Body of pancreas (tissue), 4 donors: ENCODE measurements at regions not wholly inside any gene's neighbourhood (a gene's known extent, or its start where the extent isn't known, plus 50 kb on each side); places are given as distances from the start of the nearest gene placed in this dataset.

Experiments used
- ATAC-seq: fragments of 150-250 bp; one replicate; pipeline ENCODE4 v1.9.1; 2016
- DNase-seq, 4 donors: peaks; one replicate each; pipeline ENCODE4 v3.0.0-alpha.2; 2019
- H3K27ac ChIP-seq, 4 donors: fragments of 200-600 bp; sonication (generic); 1 replicate in 3 of 4; 2 replicates in 1 of 4; pipeline versions ENCODE4 v1.5.1 to v1.6.1; 2016 to 2019; ENCODE audit warnings: mild to moderate bottlenecking in 1 of 4, mixed read lengths in 1 of 4, moderate library complexity in 1 of 4
- H3K27me3 ChIP-seq, 2 donors: fragments of 200-600 bp; sonication (generic); one replicate each; pipeline ENCODE4 v1.6.0; 2016; ENCODE audit warnings: mild to moderate bottlenecking in 1 of 2
- H3K36me3 ChIP-seq, 2 donors: fragments of 200-600 bp; sonication (generic); replicated peaks in 1 of 2; 2 replicates each; pipeline ENCODE4 v1.5.1; 2016; ENCODE audit warnings: low read depth in 2 of 2; ENCODE audit not compliant: insufficient read depth in 1 of 2
- H3K4me1 ChIP-seq: fragments of 200-600 bp; sonication (generic); one replicate; pipeline ENCODE4 v1.6.0; 2016
- H3K4me3 ChIP-seq, 2 donors: fragments of 200-600 bp; sonication (generic); 1 replicate in 1 of 2; 2 replicates in 1 of 2; pipeline ENCODE4 v1.5.1; 2016 to 2019
- H3K9me3 ChIP-seq, 3 donors: fragments of 200-600 bp; sonication (generic); 1 replicate in 2 of 3; 2 replicates in 1 of 3; pipeline ENCODE4 v1.5.1; 2016
- POLR2A ChIP-seq, 3 donors: fragments of 450-650 bp; IDR thresholded peaks; one replicate each; pipeline ENCODE4 v1.6.1; 2016; ENCODE audit warnings: antibody characterized with exemption in 3 of 3, mild to moderate bottlenecking in 2 of 3
- WGBS, 2 donors: methylation state at CpG; one replicate each; pipeline ENCODE4 v1.1.5; 2017; 5-methylcytosine and 5-hydroxymethylcytosine counted together
- intact Hi-C: fragments of 100-400 bp; cut with DNase I; formaldehyde crosslinking; loops from one replicate; pipeline ENCODE4 v1.15.1; 2023
- TF ChIP-seq, protein P1 (sequence below), 7 experiments: fragments of 450-650 bp in 4 of 7; fragments of 200-600 bp in 3 of 7; sonication (generic) in 3 of 7; IDR thresholded peaks; one replicate each; pipeline ENCODE4 v1.5.1; 2016 to 2019; ENCODE audit warnings: antibody characterized with exemption in 7 of 7

DNA sequence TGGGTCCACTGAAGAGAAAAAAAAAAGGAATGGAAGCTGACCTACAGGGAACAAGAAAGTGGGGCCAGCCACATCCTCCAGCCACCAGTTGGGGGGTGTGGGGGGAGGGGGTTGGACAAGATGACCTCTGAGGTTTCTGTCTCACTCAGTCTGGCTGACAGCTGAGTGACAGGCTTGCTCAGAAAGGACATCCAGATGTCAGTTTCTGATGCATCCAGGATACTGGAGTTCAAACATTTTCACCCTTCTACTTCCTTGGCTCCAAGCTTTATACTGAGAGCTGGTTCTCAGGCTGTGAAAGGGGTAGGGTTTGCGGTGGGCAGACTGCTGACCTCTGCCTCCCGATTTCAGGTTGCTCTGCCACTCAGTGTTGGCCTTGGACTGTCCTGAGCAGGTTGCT is 2178.3 kb downstream of the TP53TG3F start:
- WGBS, 2 donors, result 32 to 36% methylated on average over 2 of the region's 2 CpGs
- DNase-seq (no peak), ATAC-seq (no peak)
- H3K9me3 ChIP-seq, result no peaks in the 10 kb centered on the region
- no peak overlapping the region for H3K27ac ChIP-seq
- H3K4me3 ChIP-seq, result no peak overlapping the region
- H3K36me3 ChIP-seq, result no peaks in the 10 kb centered on the region
- H3K4me1 ChIP-seq, result no peaks in the 10 kb centered on the region
- TF ChIP-seq, protein P1, sequence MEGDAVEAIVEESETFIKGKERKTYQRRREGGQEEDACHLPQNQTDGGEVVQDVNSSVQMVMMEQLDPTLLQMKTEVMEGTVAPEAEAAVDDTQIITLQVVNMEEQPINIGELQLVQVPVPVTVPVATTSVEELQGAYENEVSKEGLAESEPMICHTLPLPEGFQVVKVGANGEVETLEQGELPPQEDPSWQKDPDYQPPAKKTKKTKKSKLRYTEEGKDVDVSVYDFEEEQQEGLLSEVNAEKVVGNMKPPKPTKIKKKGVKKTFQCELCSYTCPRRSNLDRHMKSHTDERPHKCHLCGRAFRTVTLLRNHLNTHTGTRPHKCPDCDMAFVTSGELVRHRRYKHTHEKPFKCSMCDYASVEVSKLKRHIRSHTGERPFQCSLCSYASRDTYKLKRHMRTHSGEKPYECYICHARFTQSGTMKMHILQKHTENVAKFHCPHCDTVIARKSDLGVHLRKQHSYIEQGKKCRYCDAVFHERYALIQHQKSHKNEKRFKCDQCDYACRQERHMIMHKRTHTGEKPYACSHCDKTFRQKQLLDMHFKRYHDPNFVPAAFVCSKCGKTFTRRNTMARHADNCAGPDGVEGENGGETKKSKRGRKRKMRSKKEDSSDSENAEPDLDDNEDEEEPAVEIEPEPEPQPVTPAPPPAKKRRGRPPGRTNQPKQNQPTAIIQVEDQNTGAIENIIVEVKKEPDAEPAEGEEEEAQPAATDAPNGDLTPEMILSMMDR (IDR thresholded peaks at IDR 0.05), result no peak
- H3K27me3 ChIP-seq, result no peaks in the 10 kb centered on the region
- intact Hi-C loops, result no loop called here

DNA sequence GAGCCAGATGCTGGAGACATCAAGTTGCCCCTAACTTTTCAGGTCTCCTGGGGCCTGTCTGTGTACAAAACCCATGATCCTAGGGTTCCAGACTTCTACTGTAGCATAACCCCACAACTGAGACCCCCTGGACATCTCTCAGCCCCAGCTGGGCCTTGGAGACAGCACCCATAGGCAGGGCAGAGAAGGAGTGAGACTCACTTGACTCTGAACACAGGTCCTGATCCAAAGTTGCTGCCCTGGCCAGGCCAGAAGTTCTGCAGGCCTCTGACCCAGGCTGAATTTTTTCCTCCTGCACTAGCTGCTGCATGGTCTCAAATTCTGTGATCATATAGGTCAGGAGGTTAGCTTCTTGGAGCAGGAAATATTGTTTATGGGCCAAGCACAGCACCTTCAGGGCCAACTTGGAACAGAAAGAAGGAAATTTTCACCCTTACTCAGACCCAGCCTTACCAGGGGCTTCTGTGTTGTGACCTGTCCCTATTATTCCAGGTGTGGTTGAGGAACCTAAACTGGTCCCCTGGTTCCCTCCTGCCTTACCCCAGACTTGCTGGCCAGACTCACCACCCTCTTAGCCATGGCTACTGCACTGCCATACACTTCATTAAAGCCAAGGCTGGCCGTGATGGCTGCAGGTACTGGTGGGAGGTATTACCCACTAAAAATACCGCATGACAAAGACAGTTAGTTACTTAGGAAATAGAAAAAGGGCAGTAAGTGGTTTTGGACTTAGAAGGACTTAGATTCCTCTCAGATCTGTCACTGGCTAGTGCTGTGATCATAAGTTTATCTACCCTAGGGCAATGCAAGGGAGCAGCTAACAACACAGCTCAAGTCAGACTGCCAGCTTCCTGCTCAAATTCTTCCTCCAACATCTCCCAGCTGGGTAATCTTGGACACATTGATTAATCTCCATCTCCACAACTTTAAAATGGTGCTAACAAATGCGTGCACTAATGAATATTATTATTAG is 2180.1 kb downstream of the TP53TG3F start:
- no peak overlapping the region for H3K27ac ChIP-seq
- TF ChIP-seq, protein P1 (IDR thresholded peaks at IDR 0.05), result no peak
- no peak for TF ChIP-seq POLR2A (IDR thresholded peaks at IDR 0.05)
- intact Hi-C loops, result no loop called here
- DNase-seq (no peak), ATAC-seq (no peak)
- no peaks in the 10 kb centered on the region for H3K36me3 ChIP-seq
- no peaks in the 10 kb centered on the region for H3K9me3 ChIP-seq
- no peak overlapping the region for H3K4me3 ChIP-seq
- 24 to 25% methylated on average over 3 of the region's 3 CpGs for WGBS, 2 donors
- H3K27me3 ChIP-seq, result no peaks in the 10 kb centered on the region
- no peaks in the 10 kb centered on the region for H3K4me1 ChIP-seq

DNA sequence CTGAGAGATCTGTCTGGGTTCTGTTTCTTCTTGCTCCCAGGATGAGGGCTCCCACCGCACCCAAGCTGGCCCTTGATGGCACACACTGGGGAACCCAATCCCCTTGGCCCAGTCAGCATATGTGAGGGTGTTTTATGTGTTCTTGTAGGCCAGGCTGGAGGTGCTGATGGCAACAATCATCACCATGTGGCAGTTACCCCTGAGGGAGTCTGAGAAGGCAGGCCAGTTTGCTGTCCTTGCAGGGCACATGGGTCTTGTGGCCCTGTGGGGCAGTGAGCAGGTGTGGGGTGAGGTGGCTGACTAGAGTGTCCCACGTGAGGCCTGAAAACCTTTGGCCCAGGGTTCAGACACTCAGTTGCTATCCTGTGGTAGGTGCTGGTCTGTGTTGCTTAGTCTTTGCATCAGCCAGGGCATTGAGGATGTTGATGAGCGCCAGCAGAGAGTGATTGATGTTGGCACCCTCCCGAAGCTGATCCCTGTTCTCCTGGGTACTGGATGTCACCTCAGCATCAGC is 2183.0 kb downstream of the TP53TG3F start:
- Histone ChIP-seq H3K27ac (no peak overlapping the region), H3K4me3 (no peak overlapping the region), H3K9me3 (no peaks in the 10 kb centered on the region), H3K27me3 (no peaks in the 10 kb centered on the region), H3K4me1 (no peaks in the 10 kb centered on the region), H3K36me3 (no peaks in the 10 kb centered on the region)
- TF ChIP-seq, protein P1 (IDR thresholded peaks at IDR 0.05), result no peak
- TF ChIP-seq POLR2A (IDR thresholded peaks at IDR 0.05), result no peak
- no peak for ATAC-seq
- DNase-seq, result no peak
- 21 to 35% methylated on average over 2 to 4 of the region's 4 CpGs for WGBS, 2 donors
- intact Hi-C loops, result no loop called here

DNA sequence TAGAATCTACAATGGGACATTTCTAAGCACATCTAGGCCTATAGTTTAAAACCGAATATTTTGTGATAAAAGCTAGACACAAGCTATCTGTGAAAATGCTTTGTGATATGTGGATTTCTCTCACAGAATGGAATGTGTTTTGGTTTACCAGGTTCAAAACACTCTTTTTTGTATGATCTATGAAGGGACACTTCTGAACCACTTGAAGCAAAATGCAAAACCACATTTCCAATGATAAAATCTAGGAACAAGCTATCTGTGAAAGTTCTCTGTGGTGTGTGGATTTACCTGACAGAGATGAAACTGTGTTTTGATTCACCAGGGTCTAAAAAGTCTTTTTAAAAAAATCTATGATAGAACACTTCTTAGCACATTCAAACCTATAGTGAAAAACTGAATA is 2192.4 kb downstream of the TP53TG3F start:
- TF ChIP-seq, protein P1 (IDR thresholded peaks at IDR 0.05), result no peak
- no peak for TF ChIP-seq POLR2A (IDR thresholded peaks at IDR 0.05)

More for the DNA sequence above, 2192.4 kb downstream of the TP53TG3F start:
- H3K27me3 ChIP-seq, result no peaks in the 10 kb centered on the region
- 24 to 76% methylated on average over 1 of the region's 1 CpG for WGBS, 2 donors
- no peaks in the 10 kb centered on the region for H3K36me3 ChIP-seq
- intact Hi-C loops, result no loop called here
- H3K9me3 ChIP-seq, result no peaks in the 10 kb centered on the region
- no peaks in the 10 kb centered on the region for H3K4me1 ChIP-seq
- ATAC-seq (no peak), DNase-seq (no peak)
- H3K27ac ChIP-seq, result no peak overlapping the region
- H3K4me3 ChIP-seq, result no peak overlapping the region
